ENCODE measurements at regions not wholly inside any gene's neighbourhood (a gene's known extent, or its start where the extent isn't known, plus 50 kb on each side); places are given as distances from the start of the nearest gene placed in this dataset.

DNA sequence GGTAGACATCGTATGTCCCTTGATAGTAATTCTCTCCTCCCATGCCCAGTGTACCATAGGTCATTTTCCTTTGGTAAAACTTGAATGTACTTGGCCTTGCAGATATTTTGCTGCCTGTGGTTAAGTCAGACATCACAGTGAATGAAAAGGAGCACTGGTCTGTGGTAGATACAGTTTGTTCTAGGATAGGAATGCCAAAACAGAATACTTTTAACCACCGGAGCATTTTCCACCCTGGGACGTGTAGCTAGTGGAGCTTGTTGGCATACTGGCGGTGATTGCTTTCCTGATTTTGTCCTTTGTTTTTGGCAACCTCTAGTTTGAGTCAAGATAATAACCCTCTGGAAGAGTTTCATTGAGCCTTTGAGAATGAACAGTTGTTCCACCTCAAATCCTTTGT is 92.0 kb upstream of the BMPER start:
- peaks cover 19% of the 10 kb centered on the region for H3K4me1 Mint-ChIP-seq (ENCODE audit: unreplicated experiment)
- no peak overlapping the region for H3K4me3 Mint-ChIP-seq
- TF ChIP-seq, protein P1, sequence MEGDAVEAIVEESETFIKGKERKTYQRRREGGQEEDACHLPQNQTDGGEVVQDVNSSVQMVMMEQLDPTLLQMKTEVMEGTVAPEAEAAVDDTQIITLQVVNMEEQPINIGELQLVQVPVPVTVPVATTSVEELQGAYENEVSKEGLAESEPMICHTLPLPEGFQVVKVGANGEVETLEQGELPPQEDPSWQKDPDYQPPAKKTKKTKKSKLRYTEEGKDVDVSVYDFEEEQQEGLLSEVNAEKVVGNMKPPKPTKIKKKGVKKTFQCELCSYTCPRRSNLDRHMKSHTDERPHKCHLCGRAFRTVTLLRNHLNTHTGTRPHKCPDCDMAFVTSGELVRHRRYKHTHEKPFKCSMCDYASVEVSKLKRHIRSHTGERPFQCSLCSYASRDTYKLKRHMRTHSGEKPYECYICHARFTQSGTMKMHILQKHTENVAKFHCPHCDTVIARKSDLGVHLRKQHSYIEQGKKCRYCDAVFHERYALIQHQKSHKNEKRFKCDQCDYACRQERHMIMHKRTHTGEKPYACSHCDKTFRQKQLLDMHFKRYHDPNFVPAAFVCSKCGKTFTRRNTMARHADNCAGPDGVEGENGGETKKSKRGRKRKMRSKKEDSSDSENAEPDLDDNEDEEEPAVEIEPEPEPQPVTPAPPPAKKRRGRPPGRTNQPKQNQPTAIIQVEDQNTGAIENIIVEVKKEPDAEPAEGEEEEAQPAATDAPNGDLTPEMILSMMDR (conservative IDR thresholded peaks at IDR 0.05): no peak
- H3K36me3 Mint-ChIP-seq: peaks cover 10% of the 10 kb centered on the region
- peaks cover 4% of the 10 kb centered on the region for H3K27me3 Mint-ChIP-seq
- H3K27ac Mint-ChIP-seq: no peak overlapping the region
- no peak for DNase-seq (ENCODE audit: extremely low spot score, unreplicated experiment)
- peaks cover 10% of the 10 kb centered on the region for H3K9me3 Mint-ChIP-seq

DNA sequence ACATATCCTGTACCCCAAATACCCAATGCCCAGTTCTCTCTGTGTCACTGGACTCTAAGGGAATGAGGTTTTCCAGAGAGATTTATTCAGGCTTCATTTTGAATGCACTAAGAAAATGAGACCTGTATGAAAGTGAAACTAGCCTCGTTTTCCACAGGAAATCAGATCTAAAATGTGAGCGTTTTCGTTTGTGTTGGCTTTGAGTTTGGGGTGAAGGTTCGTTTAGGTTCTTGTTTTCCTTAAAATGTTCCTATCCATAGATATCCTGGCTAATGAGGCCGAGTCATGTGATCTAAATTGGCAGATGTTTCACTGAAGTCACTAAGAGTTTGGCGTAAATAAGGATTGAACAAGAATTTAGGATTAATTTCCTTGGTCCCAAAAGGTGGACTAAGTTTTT is 90.9 kb upstream of the BMPER start:
- no peak for DNase-seq (ENCODE audit: extremely low spot score, unreplicated experiment)
- Mint-ChIP-seq H3K9me3 (peaks cover 10% of the 10 kb centered on the region), H3K27me3 (peaks cover 4% of the 10 kb centered on the region), H3K36me3 (peaks cover 10% of the 10 kb centered on the region), H3K27ac (no peak overlapping the region), H3K4me1 (ENCODE audit: unreplicated experiment) (peaks cover 18% of the 10 kb centered on the region), H3K4me3 (no peak overlapping the region)
- TF ChIP-seq, protein P1 (conservative IDR thresholded peaks at IDR 0.05): no peak

DNA sequence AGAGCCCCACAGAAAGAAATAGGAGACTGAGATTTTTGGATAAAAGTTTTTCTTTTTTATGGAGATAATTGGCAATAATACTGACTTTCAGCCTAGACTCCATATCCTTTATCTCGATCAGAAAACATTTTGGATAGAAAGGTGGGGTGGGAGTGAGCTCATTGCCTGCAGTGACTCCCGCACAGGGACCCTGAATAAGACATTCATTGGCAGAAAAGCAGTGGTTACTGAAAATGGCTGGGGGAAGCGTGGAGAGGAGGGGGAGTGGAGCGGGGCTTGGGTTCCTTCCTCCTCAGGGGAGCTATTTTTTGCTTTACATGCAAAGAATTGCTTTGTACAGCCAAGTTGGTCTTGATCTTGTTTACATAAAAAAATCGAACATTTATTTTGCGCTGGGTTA is 90.4 kb upstream of the BMPER start:
- peaks cover 10% of the 10 kb centered on the region for H3K36me3 Mint-ChIP-seq
- peaks cover 14% of the 10 kb centered on the region for H3K9me3 Mint-ChIP-seq
- H3K4me3 Mint-ChIP-seq: no peak overlapping the region
- TF ChIP-seq, protein P1 (conservative IDR thresholded peaks at IDR 0.05): no peak
- H3K4me1 Mint-ChIP-seq (ENCODE audit: unreplicated experiment): peaks cover 18% of the 10 kb centered on the region
- no peak for DNase-seq (ENCODE audit: extremely low spot score, unreplicated experiment)
- H3K27me3 Mint-ChIP-seq: peaks cover 4% of the 10 kb centered on the region
- no peak overlapping the region for H3K27ac Mint-ChIP-seq

DNA sequence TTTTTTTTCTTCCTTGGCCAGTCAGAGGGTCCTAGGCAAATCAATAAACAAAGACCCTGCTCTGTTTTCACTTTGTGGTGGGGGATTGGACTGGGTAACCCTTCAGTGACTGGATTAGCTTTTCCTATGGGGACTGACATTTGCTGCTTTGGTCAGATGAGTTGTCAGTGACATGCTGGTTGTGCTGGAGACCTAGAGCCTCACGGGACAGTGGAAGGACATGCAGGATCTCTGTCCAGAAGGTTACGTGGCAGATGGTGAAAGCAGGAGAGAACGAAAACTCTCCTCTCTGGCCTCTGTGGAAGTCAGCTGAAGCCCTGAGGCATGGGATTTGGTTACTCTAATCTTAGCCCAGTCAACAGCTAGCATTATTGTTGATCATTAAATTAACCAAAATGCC is 90.0 kb upstream of the BMPER start:
- Mint-ChIP-seq H3K4me3 (no peak overlapping the region), H3K36me3 (peaks cover 10% of the 10 kb centered on the region), H3K27ac (no peak overlapping the region), H3K9me3 (peaks cover 17% of the 10 kb centered on the region), H3K4me1 (ENCODE audit: unreplicated experiment) (peaks cover 18% of the 10 kb centered on the region), H3K27me3 (peaks cover 4% of the 10 kb centered on the region)
- TF ChIP-seq, protein P1 (conservative IDR thresholded peaks at IDR 0.05): no peak
- no peak for DNase-seq (ENCODE audit: extremely low spot score, unreplicated experiment)

DNA sequence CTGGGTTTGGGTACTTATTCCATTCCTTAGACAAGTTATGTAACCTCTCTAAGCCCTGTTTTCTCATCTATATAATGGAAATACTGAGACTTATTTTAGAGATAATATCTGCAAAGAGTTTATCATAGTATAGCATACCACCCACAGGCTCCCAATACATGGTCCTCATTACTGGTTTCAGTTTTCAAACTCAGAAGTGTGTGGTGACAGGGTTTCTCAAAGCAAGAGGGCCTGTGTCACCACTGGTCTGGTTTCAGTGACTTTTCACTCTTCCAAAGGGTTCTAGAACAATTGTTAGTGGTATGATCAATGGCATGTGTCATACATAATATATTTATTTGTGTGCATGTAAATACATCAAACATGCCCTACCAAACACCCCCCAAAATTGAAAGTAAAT is 89.2 kb upstream of the BMPER start:
- peaks cover 3% of the 10 kb centered on the region for H3K27me3 Mint-ChIP-seq
- H3K27ac Mint-ChIP-seq: no peak overlapping the region
- no peak overlapping the region for H3K4me3 Mint-ChIP-seq

More for the DNA sequence above, 89.2 kb upstream of the BMPER start:
- Mint-ChIP-seq H3K4me1 (ENCODE audit: unreplicated experiment) (peaks cover 16% of the 10 kb centered on the region), H3K9me3 (peaks cover 18% of the 10 kb centered on the region), H3K36me3 (peaks cover 9% of the 10 kb centered on the region)
- no peak for DNase-seq (ENCODE audit: extremely low spot score, unreplicated experiment)
- TF ChIP-seq, protein P1 (conservative IDR thresholded peaks at IDR 0.05): no peak
